Left ventricle myocardium inferior (tissue), 1 donor: ENCODE measurements at regions not wholly inside any gene's neighbourhood (a gene's known extent, or its start where the extent isn't known, plus 50 kb on each side); places are given as distances from the start of the nearest gene placed in this dataset.

ENCODE experiments used
- DNase-seq: peaks from one replicate; pipeline ENCODE4 v3.0.0-alpha.2; 2020
- H3K27ac ChIP-seq: fragments of 200-600 bp; replicated peaks from 2 replicates; pipeline ENCODE4 v1.8.0; 2021
- H3K27me3 ChIP-seq: fragments of 200-600 bp; 2 replicates; pipeline ENCODE4 v1.8.0; 2021; ENCODE audit warnings: low read depth
- H3K36me3 ChIP-seq: fragments of 200-600 bp; 2 replicates; pipeline ENCODE4 v1.8.0; 2021
- H3K4me1 ChIP-seq: fragments of 200-600 bp; 2 replicates; pipeline ENCODE4 v1.8.0; 2021
- H3K4me3 ChIP-seq: fragments of 200-600 bp; 2 replicates; pipeline ENCODE4 v1.8.0; 2021; ENCODE audit warnings: mild to moderate bottlenecking, moderate library complexity
- H3K9me3 ChIP-seq: fragments of 200-600 bp; replicated peaks from 2 replicates; pipeline ENCODE4 v1.8.0; 2021
- intact Hi-C: fragments of 100-400 bp; cut with micrococcal nuclease; formaldehyde crosslinking; loops from one replicate; pipeline ENCODE4 v1.11.0; 2022
- TF ChIP-seq, protein P1 (sequence below): fragments of 200-600 bp; IDR thresholded peaks from 2 replicates; pipeline ENCODE4 v1.8.0; 2021; ENCODE audit warnings: antibody characterized with exemption, mild to moderate bottlenecking, borderline replicate concordance
- donor health status: DM: no; HTN: yes; CAD: no; lungs with severe emphysema.

GRCh38 chr12:66066137-66066928, 64.2 kb downstream of the LLPH start:
- Histone ChIP-seq H3K27me3 (peaks cover 8% of the 10 kb centered on the region), H3K36me3 (no peaks in the 10 kb centered on the region), H3K4me3 (no peak overlapping the region), H3K27ac (no peak overlapping the region), H3K9me3 (no peaks in the 10 kb centered on the region), H3K4me1 (no peaks in the 10 kb centered on the region)
- intact Hi-C loops, result no loop called here
- TF ChIP-seq, protein P1, sequence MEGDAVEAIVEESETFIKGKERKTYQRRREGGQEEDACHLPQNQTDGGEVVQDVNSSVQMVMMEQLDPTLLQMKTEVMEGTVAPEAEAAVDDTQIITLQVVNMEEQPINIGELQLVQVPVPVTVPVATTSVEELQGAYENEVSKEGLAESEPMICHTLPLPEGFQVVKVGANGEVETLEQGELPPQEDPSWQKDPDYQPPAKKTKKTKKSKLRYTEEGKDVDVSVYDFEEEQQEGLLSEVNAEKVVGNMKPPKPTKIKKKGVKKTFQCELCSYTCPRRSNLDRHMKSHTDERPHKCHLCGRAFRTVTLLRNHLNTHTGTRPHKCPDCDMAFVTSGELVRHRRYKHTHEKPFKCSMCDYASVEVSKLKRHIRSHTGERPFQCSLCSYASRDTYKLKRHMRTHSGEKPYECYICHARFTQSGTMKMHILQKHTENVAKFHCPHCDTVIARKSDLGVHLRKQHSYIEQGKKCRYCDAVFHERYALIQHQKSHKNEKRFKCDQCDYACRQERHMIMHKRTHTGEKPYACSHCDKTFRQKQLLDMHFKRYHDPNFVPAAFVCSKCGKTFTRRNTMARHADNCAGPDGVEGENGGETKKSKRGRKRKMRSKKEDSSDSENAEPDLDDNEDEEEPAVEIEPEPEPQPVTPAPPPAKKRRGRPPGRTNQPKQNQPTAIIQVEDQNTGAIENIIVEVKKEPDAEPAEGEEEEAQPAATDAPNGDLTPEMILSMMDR, result no peak
- DNase-seq, result no peak

DNA sequence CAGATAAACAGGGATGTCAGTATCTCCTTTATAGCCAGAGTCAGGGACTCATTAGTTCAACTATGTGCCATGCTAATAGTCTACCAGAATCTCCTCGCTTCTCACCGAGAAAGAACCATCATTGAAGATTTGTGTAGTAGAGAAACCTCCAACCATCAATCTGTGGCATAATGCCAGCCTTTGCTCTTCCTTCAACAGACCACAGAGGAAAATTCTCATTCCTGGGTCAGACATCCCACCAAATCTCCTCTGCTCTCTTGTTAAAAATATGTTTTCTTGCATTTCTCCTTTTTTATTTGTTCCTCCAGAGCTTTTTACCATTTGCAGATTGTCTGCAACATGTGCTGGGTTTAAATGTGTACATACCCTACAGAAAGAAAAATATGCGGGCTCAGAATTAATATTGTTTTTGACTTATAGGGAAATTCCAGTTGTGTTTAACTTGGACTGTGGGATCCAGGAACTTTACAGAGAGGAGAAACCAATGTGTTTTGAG, 64.9 kb downstream of the LLPH start:
- no peak for DNase-seq
- H3K9me3 ChIP-seq, result no peaks in the 10 kb centered on the region
- no peaks in the 10 kb centered on the region for H3K36me3 ChIP-seq
- no peak overlapping the region for H3K27ac ChIP-seq
- no peaks in the 10 kb centered on the region for H3K4me1 ChIP-seq
- H3K27me3 ChIP-seq, result peaks cover 8% of the 10 kb centered on the region
- H3K4me3 ChIP-seq, result no peak overlapping the region
- TF ChIP-seq, protein P1, result no peak
- intact Hi-C loops, result no loop called here

- Histone ChIP-seq H3K4me3 (no peak overlapping the region), H3K36me3 (no peaks in the 10 kb centered on the region), H3K27me3 (peaks cover 8% of the 10 kb centered on the region), H3K9me3 (no peaks in the 10 kb centered on the region), H3K27ac (no peak overlapping the region), H3K4me1 (no peaks in the 10 kb centered on the region)
- intact Hi-C loops, result no loop called here
- DNase-seq, result no peak
- TF ChIP-seq, protein P1, result no peak
Measured at GRCh38 chr12:66065150-66065549, 65.4 kb downstream of the LLPH start.

- no peaks in the 10 kb centered on the region for H3K9me3 ChIP-seq
- no peak overlapping the region for H3K4me3 ChIP-seq
- H3K27ac ChIP-seq, result no peak overlapping the region
- H3K36me3 ChIP-seq, result no peaks in the 10 kb centered on the region
- peaks cover 8% of the 10 kb centered on the region for H3K27me3 ChIP-seq
- no peak for DNase-seq
- H3K4me1 ChIP-seq, result no peaks in the 10 kb centered on the region
- TF ChIP-seq, protein P1, result no peak
- intact Hi-C loops, result no loop called here
Measured at GRCh38 chr12:66063916-66064315, 66.6 kb downstream of the LLPH start.

DNA sequence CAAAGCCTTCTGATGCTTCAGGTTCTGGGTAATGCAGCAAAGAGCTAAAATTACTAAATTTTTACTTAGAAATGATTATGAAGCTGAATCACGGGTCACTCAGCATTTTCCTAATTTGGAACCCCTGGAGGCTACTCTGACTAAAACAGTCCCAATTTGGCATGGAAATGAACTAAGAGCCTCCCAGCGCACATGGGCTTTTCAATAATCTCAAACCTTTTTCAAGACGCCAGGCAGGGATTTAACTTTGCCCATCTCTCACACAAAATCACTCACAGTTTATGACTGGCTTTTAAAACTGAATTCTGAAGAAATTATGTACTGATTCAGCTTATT, 68.3 kb downstream of the LLPH start:
- peaks cover 8% of the 10 kb centered on the region for H3K27me3 ChIP-seq
- intact Hi-C loops, result no loop called here
- TF ChIP-seq, protein P1, result no peak

More for the DNA sequence above, 68.3 kb downstream of the LLPH start:
- Histone ChIP-seq H3K9me3 (no peaks in the 10 kb centered on the region), H3K36me3 (no peaks in the 10 kb centered on the region), H3K27ac (no peak overlapping the region), H3K4me3 (no peak overlapping the region), H3K4me1 (no peaks in the 10 kb centered on the region)
- no peak for DNase-seq
